SH-SY5Y (cell line): ENCODE measurements at regions not wholly inside any gene's neighbourhood (a gene's known extent, or its start where the extent isn't known, plus 50 kb on each side); places are given as distances from the start of the nearest gene placed in this dataset.
A peak's percentile ranks its signal among the peaks of the same experiment; 100 is the strongest.

Source experiments
- GATA2 ChIP-seq: IDR thresholded peaks from 2 replicates; pipeline ENCODE4 v1.6.1; 2011; ENCODE audit warnings: mild to moderate bottlenecking, low read depth, low read length
- GATA3 ChIP-seq: IDR thresholded peaks from 2 replicates; pipeline ENCODE4 v1.6.1; 2011; ENCODE audit warnings: low read depth, mild to moderate bottlenecking, low read length, moderate library complexity

GRCh38 chr18:75158465-75159237 lies 50.3 kb downstream of the PTGR3 start:
- TF ChIP-seq GATA3, result no peak
- TF ChIP-seq GATA2, result peak; percentile 52

DNA sequence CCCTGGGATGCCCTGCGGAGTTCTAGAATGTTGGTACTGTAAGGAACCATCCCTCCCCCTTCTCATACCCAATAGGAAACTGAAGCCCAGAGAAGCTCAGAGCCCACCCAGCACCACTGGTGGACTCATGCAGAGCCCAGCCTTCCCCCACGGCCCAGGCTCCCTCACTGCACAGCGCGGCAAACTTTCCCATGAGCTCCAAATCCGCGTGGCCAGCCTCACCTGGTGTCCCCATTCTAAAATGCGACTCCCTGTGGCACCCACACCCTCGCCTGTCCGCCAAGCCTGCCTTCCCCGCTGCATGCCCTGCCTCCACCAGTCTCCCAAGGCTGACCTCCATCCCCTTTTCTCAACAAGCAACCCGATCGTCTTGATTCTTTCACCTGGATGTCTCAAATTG lies 51.1 kb downstream of the PTGR3 start:
- no peak for TF ChIP-seq GATA2

DNA sequence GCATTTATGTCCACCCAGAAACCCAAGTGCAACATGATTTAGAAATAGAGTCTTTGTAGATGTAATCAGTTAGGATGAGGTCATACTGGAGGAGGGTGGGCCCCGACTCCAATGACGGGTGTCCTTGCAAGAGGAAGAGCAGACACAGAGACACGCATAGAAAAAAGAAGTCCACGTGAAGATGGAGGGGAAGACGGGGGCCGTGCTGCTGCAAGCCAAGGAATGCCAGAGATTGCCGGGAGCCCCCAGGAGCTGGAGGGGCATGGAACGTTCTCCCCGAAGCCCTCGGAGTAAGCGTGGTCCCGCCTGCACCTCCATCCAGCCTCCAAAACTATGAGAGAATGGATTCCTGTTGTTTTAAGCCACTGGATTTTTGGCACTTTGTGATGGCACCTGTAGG lies 51.6 kb downstream of the PTGR3 start:
- TF ChIP-seq GATA2 (no peak), GATA3 (no peak)

DNA sequence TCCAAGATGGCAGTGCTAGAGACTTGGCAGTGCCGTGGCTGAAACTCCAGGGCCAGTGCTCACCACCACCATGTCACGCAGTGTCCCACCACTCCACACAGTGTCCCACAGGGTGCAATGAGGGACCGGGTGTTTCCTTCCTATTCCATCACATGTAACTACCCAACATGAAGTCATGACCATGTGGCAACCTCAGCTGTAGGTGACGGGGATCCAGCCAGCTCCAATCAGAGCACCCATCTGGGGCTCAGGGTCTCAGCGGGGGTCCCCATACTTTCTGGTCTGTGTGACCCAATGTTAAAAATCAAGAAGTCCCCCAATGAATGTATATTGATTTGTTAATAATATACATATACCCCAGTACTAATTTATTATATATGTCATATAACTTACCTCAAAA lies 52.1 kb downstream of the PTGR3 start:
- TF ChIP-seq GATA2, result no peak
- TF ChIP-seq GATA3, result no peak

DNA sequence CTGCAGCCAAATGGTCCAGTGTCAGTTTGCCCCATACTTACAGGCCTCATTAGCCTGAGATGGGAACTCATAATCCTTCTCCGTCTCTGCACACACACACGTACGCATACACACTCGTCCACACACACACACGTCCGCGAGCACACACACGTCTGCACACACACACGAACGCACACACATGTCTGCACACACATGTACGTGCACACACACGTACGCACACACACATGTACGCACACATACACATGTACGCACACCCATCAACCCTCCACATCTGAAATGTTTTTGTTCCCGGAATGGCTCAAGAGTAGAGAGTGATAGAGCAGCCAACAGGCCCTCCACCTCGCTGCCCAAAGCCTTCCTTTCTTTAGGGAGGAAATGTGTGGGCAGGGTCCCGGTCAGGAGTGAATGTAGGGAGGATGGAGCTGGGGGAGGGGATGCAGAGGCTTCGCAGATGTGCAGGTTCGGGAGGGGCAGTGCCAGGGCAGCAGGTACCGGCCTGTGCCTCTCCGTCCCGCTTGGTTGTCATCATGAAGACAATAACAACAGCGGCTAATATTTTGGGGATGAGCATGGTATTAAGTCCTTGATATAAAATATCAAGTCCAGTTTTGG lies 52.7 kb downstream of the PTGR3 start:
- no peak for TF ChIP-seq GATA3
- no peak for TF ChIP-seq GATA2

- TF ChIP-seq GATA3 (no peak), GATA2 (no peak)
Observed at GRCh38 chr18:75154997-75155396, 53.9 kb downstream of the PTGR3 start.

DNA sequence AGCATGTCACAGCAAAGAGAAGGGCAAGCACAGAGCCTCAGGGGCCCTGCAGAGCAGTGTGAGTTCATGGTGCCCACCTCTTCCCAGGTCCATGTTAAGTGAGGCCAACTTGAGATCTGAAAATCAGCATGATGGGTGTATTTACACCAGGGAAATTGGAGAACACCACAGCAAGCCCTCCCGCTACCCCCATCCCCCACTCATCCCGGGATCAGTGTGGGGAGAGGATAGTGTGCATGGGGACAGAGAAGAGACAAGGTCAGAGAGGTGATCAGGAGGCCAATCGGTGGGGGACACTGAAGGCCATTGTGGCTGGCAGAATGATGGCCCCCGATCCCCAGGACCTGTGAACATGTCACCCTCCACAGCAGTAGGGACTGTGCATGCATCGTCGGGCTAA lies 54.7 kb downstream of the PTGR3 start:
- TF ChIP-seq GATA2, result no peak
- TF ChIP-seq GATA3, result no peak

- TF ChIP-seq GATA3 (no peak), GATA2 (no peak)
Observed at GRCh38 chr18:75143851-75144250, 65.1 kb downstream of the PTGR3 start.

DNA sequence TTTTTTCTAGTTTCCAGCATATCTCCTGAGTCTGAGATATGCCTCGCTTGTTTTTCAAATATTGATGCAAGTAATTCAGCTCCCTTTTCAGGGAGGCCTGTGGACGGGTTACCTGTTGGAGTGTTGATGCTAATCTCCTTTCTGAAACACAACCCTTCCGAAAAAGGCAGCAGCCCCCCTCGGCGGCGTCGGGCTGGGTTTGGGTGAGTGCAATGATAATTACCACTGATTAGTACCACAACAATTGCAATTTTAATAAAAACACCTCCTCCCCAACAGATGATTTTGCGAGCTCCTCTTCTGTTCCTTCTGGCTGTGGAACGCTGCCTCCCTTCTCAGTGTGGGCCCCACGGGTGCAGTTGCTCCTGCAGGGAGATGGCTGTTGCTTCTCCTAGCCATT lies 66.3 kb downstream of the PTGR3 start:
- TF ChIP-seq GATA3, result no peak
- no peak for TF ChIP-seq GATA2

DNA sequence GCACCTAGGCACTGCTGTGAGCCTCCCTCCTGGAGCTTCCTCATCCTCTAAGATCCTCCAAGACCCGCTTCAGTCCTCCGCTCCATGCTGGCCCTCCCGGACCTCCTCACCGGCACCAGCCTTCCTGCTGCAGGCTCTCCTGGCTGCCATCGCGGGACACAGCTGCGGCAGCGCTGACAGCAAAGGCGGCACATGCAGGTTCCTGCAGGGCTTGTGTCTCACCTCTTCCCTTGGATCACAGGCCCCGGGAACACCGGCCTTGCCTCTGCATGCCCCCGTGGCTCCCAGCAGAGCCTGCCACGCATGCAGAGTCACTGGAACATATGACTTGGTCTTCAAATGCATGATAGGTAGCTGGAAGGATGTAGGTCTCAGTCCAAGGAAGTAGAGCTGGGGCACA lies 67.2 kb downstream of the PTGR3 start:
- TF ChIP-seq GATA2, result no peak
- TF ChIP-seq GATA3, result no peak

DNA sequence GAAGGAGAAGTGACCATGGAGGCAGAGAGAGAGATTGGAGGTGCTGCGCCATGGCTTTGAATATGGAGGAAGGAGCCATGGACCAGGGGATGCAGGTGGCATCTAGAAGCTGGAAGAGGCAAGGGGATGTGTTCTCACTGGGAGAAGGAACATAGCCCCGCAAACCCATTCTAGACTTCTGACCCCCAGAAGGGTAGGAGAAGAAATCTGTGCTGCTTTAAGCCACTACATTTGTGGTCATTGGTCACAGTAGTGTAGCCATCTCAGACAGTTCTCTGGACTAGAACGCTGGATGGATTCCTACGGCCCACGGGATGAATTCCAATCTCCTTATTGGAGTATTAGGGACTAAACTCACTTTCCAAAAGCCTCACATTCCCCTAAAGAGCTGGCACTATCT lies 67.8 kb downstream of the PTGR3 start:
- TF ChIP-seq GATA2 (no peak), GATA3 (no peak)

GRCh38 chr18:75140296-75140695 lies 68.6 kb downstream of the PTGR3 start:
- TF ChIP-seq GATA3 (no peak), GATA2 (no peak)

GRCh38 chr18:75139226-75139911 lies 69.6 kb downstream of the PTGR3 start:
- TF ChIP-seq GATA2, result no peak
- TF ChIP-seq GATA3, result no peak

DNA sequence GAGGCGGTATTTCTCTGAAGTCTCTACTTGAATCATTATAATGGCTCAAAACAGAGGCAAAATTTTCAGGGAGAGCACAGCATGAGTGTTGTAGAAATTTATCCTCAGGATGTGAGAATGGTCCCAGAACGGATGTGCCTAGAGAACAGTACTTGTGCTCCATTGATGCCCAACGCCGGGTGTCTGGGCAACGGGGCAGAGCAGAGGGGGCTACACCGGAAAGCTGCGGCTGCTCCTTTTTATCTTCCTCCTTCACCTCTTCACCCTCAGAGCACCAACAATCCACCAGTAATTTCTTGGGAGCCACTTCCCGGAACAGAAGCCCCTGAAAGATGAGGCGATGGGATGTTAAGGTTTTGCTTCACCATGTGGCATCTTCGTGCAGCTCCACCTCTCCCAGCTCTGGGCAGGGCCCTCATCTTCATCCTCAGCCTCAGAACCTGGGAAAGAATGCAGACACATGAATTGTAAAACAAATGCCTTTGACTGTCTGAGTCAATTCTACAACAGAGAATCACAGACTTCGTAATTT lies 71.5 kb downstream of the PTGR3 start:
- TF ChIP-seq GATA2 (no peak), GATA3 (no peak)

DNA sequence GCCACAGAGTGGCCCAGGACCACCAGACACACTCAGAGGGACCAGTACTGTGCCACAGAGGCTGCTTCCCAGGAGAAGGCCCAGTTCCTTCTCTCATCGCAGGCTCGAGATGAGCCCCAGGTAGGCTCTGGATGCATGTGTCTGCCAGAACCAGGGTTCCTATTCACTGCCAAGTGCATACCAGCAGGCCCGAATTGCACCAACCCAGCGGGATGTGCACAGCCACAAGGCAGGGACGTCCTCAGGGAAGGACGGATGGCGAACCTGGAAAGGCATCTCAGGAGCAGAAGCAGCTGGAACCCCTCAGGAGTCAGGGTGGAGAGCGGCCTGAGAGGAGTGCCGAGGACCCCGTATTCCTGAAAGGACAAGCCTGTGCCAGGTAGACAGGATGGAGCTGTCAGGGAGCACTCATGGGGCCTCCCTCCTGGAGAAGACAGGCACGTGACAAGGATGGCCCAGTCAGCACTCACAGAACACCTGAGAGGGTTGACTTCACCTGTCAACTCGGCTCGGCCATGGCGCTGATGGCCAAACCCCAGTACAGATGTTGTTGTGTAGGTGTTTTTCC lies 73.7 kb downstream of the PTGR3 start:
- no peak for TF ChIP-seq GATA2
- no peak for TF ChIP-seq GATA3
